Stimulated activated CD8-positive, alpha-beta memory T cell treated with anti-CD3 and anti-CD28 coated beads, Interleukin-12 subunit alpha, Interleukin-12 subunit beta, amount 100 ng/mL, for 1 hour (primary cell): ENCODE measurements at regions not wholly inside any gene's neighbourhood (a gene's known extent, or its start where the extent isn't known, plus 50 kb on each side); places are given as distances from the start of the nearest gene placed in this dataset.

Source experiments
- DNase-seq: peaks from one replicate; pipeline ENCODE4 v3.0.0-alpha.2; 2020; ENCODE audit warnings: low read depth

DNA sequence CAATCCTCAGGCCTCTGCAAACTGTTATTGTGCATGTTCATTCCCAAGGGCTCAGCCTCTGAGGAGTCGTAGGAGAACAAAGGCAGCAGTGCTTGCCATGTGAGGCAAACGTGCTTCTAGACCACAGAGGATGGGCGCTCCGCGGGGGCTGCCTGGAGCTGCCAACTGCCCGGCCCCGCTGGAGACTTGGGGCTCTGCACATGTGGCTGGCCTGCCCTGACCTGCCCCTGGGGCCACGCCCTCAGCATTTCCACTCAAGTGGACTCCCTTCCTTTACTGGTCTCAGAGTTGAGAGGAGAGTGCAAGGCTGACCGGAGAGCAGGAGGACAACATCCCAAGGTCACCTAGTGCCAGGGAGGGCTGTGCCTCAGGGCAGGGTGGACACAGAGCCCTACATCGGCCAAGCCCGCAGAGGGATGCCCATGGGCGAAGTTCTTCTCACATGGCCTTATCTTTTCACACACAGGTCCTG is 222.3 kb upstream of the ZNF32 start:
- DNase-seq, result no peak

DNA sequence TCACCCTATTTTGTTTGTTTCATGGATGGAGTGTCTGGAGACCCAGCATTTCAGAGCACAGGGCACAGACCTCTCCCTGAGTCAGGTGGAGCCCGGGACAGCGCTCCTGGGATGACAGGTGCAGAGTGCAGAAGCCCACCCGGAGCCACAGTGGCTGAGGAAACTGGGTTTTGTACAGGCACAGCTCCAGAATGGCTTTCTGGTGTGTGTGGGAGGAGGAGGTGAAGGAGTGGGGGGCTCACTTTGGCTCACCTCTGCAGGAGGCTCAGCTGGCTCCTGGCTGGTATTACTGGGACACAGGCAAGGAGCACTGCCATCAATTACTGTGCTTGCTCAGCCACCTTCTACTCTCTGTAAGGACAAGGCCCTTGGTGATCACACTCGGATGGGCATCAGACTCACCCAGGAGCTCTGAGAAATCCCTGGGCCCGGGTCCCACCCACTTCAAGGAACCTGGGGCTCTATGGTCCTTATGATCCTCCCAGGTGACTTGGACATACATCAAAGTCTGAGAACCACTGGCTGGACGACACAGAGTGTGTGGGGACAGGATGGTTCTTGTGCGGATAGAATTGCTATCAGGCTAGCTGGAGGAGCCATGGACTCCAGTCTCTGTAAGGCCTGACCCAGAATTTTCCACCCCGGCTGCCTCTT is 221.1 kb upstream of the ZNF32 start:
- DNase-seq, result no peak

GRCh38 chr10:43868952-43869351 is 220.3 kb upstream of the ZNF32 start:
- no peak for DNase-seq

- no peak for DNase-seq
Measured at GRCh38 chr10:43867667-43868565, 219.2 kb upstream of the ZNF32 start.

DNA sequence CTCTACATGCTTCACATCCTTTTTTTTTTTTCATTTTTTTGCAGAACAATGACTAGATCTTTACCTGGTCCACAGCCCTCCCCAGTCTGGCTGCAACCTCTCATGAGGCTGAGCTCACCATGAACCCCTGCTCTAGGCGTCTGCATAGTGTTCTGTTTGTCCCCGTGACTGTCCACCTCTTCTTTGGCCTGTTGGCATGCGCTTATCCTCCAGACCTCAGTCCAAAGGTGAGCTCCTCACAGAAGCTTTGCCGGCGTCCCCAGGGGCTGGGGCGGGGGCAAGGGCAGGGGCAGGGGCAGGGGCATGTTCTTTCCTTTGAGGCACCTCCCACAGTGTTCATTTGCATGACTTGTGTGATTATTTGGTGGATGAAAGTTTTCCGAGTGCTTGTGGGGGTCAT is 218.4 kb upstream of the ZNF32 start:
- DNase-seq, result no peak

DNA sequence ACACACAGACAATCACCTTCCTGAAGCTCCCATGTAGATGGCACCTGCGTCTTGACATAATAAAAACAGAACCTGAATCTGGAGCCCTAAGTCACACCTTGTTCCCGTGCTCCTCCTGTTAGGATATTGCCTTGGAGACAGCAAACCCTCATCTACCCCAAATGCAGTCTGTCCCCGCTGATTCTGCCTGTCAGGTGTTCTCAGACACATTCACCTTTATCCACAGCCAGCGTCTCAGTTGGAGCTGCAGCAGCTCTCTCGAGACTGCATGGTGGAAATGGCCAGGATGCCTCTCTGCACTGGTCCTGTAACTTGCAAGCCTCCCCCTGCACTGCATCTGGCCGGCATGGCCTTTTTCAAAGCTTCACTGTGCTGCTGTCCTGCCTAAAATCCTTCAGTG is 218.0 kb upstream of the ZNF32 start:
- DNase-seq, result no peak

GRCh38 chr10:43865265-43866135 is 216.8 kb upstream of the ZNF32 start:
- DNase-seq, result no peak

GRCh38 chr10:43864656-43865055 is 216.0 kb upstream of the ZNF32 start:
- DNase-seq, result no peak

DNA sequence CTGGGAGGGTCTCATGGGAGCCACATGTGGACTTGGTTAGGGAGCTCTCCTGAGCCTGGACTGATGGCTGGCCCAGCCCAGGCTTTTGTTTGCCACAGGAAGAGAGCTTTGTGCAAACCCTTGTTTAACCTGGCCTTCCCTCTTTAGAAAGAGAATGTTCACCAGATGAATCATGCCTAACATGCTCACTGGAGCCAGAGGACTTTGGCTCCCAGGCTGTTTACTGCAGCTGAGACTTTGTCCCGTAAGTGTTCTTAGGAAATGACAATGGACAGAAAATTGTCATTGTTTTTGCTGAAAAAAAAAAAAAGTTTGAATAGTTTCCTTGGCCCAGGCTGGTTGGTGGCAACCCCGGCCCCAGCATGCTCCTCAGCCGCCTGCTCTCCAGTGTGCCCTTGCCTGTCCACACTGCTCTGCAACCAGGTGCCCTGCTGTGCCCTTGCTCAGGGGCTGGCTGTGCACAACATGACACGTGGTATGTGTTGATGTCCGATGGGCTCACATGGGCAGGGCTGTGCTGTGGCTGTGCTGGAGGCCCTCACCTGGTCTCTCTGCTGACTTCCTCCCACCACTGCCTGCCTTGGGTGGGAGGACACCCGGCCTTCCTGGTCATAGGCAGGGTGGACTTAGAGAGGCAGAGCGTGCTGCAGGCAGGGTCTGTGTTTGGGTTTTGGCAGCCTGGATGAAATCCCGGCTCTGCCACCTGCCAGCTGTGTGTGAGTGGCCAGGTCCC is 215.3 kb upstream of the ZNF32 start:
- DNase-seq, result no peak

DNA sequence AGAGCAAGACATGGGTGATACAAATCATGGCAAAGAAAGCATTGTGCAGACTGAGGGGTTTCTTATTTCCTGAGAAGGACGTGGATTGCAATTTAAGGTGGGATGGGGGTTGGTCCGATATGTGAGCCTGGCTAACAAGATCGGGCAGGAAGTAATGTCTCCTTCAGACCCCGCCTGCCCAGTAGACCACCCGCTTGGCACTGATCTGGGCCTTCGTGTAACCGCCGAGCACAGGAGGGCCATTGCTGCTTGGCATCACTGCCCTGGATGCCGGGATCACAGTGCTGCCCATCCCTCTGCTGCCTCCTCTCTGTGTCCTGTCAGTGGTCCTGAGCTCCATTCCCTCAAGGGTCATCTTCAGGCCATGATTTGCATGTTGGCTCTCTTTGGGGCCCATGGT is 214.6 kb upstream of the ZNF32 start:
- DNase-seq, result no peak

- no peak for DNase-seq
Measured at GRCh38 chr10:43862756-43863155, 214.1 kb upstream of the ZNF32 start.

- DNase-seq, result no peak
Measured at GRCh38 chr10:43861966-43862751, 213.5 kb upstream of the ZNF32 start.

- DNase-seq, result no peak
Measured at GRCh38 chr10:43859016-43859525, 210.4 kb upstream of the ZNF32 start.

DNA sequence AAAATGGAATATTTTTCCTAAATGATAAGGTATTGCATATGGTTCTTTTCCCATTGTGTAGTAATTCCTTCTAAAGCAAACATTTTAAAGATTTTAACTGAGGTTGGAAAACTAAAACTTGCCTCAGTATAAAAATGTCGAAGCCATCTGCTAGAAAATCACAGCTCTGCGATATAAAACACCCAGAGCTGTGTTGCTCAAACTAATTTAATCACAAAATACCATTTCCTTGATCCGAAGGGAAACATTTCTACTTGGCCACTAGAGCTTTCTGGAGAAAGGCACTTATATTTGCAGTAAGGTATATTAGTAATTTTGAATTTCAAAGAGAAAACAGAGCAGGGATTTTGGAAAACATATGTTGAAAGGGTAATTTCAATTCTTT is 209.2 kb upstream of the ZNF32 start:
- no peak for DNase-seq

GRCh38 chr10:43857206-43857930 is 208.7 kb upstream of the ZNF32 start:
- DNase-seq, result no peak

DNA sequence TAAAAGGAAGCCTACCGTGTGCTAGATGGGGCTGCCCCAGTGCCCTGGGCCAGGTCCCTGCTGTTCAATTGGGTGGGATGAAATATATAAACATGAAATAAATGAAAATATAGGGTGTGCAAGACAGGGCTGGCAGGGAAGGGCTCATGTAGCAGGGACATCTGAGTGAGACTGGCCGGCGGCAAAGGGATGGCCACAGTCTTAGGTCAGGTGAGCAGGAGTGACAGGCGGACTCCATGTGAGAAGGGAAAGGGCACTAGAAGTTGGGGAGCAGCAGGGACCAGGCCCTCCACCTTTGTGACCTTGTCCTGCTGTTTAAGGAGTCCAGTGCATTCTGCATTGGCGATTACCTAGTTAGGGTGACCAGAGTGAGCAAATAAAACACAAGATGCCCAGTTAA is 207.6 kb upstream of the ZNF32 start:
- no peak for DNase-seq

GRCh38 chr10:43855667-43856210 is 207.1 kb upstream of the ZNF32 start:
- DNase-seq, result no peak

DNA sequence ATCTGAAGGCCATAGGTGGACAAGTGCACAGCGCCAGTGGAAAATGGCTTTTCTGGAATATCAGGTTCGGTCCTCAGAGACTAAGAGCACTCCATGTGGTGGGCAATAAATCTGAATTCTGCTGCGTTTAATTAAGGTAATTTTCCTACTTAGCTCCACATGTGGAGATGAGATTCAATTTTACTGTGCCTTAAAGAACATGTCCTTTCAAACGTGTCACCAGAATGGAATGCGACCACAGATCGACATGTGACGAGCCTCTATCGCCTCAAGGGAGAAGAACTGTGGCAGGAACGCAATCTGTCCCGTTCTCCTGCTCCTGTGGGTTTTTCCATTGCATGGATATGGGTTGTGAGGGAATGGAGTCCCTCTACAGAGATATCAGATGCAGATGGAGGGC is 205.3 kb upstream of the ZNF32 start:
- no peak for DNase-seq

DNA sequence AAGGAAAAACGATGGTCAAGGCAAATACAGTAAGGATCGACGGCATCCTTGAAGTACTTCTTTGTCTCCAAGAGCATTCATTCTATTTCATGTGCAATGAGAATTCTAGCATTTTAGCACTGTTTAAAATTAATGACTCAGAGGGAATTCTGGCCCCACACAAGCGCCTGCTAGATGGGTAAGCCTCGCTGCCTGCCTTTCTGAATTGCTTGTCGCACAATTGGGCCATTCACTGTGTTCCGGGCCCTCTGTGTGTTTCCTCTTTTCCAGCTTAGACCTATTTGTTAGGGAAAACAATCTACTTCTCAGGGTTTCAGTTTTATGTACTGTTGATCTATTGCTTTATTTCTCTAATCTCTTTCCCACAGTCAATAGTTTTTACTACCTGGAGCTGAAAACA is 204.7 kb upstream of the ZNF32 start:
- no peak for DNase-seq
